Astrocyte (in vitro differentiated cells and primary cell): ENCODE measurements at regions not wholly inside any gene's neighbourhood (a gene's known extent, or its start where the extent isn't known, plus 50 kb on each side); places are given as distances from the start of the nearest gene placed in this dataset.

Experiments used
- DNase-seq: peaks from one replicate; pipeline ENCODE4 v3.0.0-alpha.2; 2010; ENCODE audit warnings: low read depth
- FAIRE-seq: peaks from 2 replicates; lab custom pipeline; 2011; peaks lifted over from hg19 to GRCh38; lab: Jason Lieb, UNC
- H2AFZ ChIP-seq: 2 replicates; pipeline ENCODE4 v1.6.0; 2012; ENCODE audit warnings: low read depth, low read length, inconsistent platforms
- H3K27ac ChIP-seq: 2 replicates; pipeline ENCODE4 v1.5.1; 2011; ENCODE audit warnings: low read depth, low read length, inconsistent platforms
- H3K27me3 ChIP-seq: 2 replicates; pipeline ENCODE4 v1.6.0; 2011; ENCODE audit warnings: low read length, inconsistent platforms; ENCODE audit not compliant: insufficient read depth
- H3K36me3 ChIP-seq: 2 replicates; pipeline ENCODE4 v1.5.1; 2011; ENCODE audit warnings: low read length, inconsistent platforms; ENCODE audit not compliant: insufficient read depth
- H3K4me1 ChIP-seq: 2 replicates; pipeline ENCODE4 v1.5.1; 2011; ENCODE audit warnings: low read length, inconsistent platforms; ENCODE audit not compliant: insufficient read depth
- H3K4me2 ChIP-seq: 2 replicates; pipeline ENCODE4 v1.6.0; 2012; ENCODE audit warnings: low read length, inconsistent platforms
- H3K4me3 ChIP-seq: 2 replicates; pipeline ENCODE4 v1.5.1; 2011; ENCODE audit warnings: low read depth, mild to moderate bottlenecking, low read length, inconsistent platforms; ENCODE audit not compliant: insufficient read depth
- H3K79me2 ChIP-seq: 2 replicates; pipeline ENCODE4 v1.6.0; 2012; ENCODE audit warnings: mild to moderate bottlenecking, low read length, inconsistent platforms; ENCODE audit not compliant: insufficient read depth
- H3K9ac ChIP-seq: 2 replicates; pipeline ENCODE4 v1.6.0; 2012; ENCODE audit warnings: mild to moderate bottlenecking, low read length, inconsistent platforms
- H3K9me3 ChIP-seq: 2 replicates; pipeline ENCODE4 v1.5.1; 2012; ENCODE audit warnings: low read depth, mild to moderate bottlenecking, low read length, inconsistent platforms; ENCODE audit not compliant: insufficient read depth
- H4K20me1 ChIP-seq: 2 replicates; pipeline ENCODE4 v1.6.0; 2012; ENCODE audit warnings: low read length, inconsistent platforms; ENCODE audit not compliant: insufficient read depth
- H3K27ac Mint-ChIP-seq: one replicate; pipeline ENCODE4 v1.8.0; 2021; ENCODE audit warnings: mild to moderate bottlenecking, mixed read lengths; ENCODE audit not compliant: unreplicated experiment
- H3K27me3 Mint-ChIP-seq: one replicate; pipeline ENCODE4 v1.8.0; 2021; ENCODE audit warnings: low read depth, mixed read lengths; ENCODE audit not compliant: unreplicated experiment
- H3K36me3 Mint-ChIP-seq: one replicate; pipeline ENCODE4 v1.8.0; 2021; ENCODE audit warnings: low read depth, mixed read lengths; ENCODE audit not compliant: unreplicated experiment
- H3K4me1 Mint-ChIP-seq: one replicate; pipeline ENCODE4 v1.8.0; 2021; ENCODE audit warnings: low read depth, mixed read lengths; ENCODE audit not compliant: unreplicated experiment
- H3K4me3 Mint-ChIP-seq: one replicate; pipeline ENCODE4 v1.8.0; 2021; ENCODE audit warnings: mild to moderate bottlenecking, moderate library complexity, mixed read lengths; ENCODE audit not compliant: unreplicated experiment
- H3K9me3 Mint-ChIP-seq: one replicate; pipeline ENCODE4 v1.8.0; 2021; ENCODE audit warnings: mild to moderate bottlenecking, mixed read lengths; ENCODE audit not compliant: unreplicated experiment
- CTCF ChIP-seq: IDR thresholded peaks from 2 replicates; pipeline ENCODE4 v1.5.1; 2011; ENCODE audit warnings: low read depth, mild to moderate bottlenecking, inconsistent platforms, low read length, moderate library complexity; ENCODE audit not compliant: insufficient read depth
- EZH2 ChIP-seq: IDR thresholded peaks from 2 replicates; pipeline ENCODE4 v1.6.1; 2012; ENCODE audit warnings: mild to moderate bottlenecking, low read length, inconsistent platforms; ENCODE audit not compliant: insufficient read depth

- no peaks in the 10 kb centered on the region for H3K4me1 ChIP-seq
- H3K4me3 ChIP-seq, result no peak overlapping the region
- no peaks in the 10 kb centered on the region for H3K79me2 ChIP-seq
- H3K4me3 Mint-ChIP-seq, result no peak overlapping the region
- FAIRE-seq (no peak), DNase-seq (no peak)
- H3K9me3 Mint-ChIP-seq, result peaks cover 13% of the 10 kb centered on the region
- H3K36me3 ChIP-seq, result no peaks in the 10 kb centered on the region
- H3K27me3 Mint-ChIP-seq, result no peaks in the 10 kb centered on the region
- H2AFZ ChIP-seq, result no peak overlapping the region
- H3K9me3 ChIP-seq, result peaks cover 10% of the 10 kb centered on the region
- TF ChIP-seq CTCF (no peak), EZH2 (no peak)
- peaks cover 2% of the 10 kb centered on the region for H3K36me3 Mint-ChIP-seq
- no peaks in the 10 kb centered on the region for H3K4me1 Mint-ChIP-seq
- no peak overlapping the region for H3K9ac ChIP-seq
- no peak overlapping the region for H3K27ac Mint-ChIP-seq
- no peaks in the 10 kb centered on the region for H3K27me3 ChIP-seq
- H3K27ac ChIP-seq, result no peak overlapping the region
- no peaks in the 10 kb centered on the region for H4K20me1 ChIP-seq
- H3K4me2 ChIP-seq, result no peak overlapping the region
These were observed 373.9 kb downstream of the GLRX3 start for GRCh38 chr10:130509881-130510689.

GRCh38 chr10:130510755-130511154 is 374.6 kb downstream of the GLRX3 start:
- no peak overlapping the region for H3K27ac ChIP-seq
- H3K4me3 ChIP-seq, result no peak overlapping the region
- no peak overlapping the region for H3K27ac Mint-ChIP-seq
- H3K9ac ChIP-seq, result no peak overlapping the region
- H3K27me3 Mint-ChIP-seq, result no peaks in the 10 kb centered on the region
- H2AFZ ChIP-seq, result no peak overlapping the region
- H3K36me3 ChIP-seq, result no peaks in the 10 kb centered on the region
- H3K79me2 ChIP-seq, result no peaks in the 10 kb centered on the region
- peaks cover 13% of the 10 kb centered on the region for H3K9me3 Mint-ChIP-seq
- H3K36me3 Mint-ChIP-seq, result peaks cover 2% of the 10 kb centered on the region
- DNase-seq, result no peak
- H3K4me1 ChIP-seq, result no peaks in the 10 kb centered on the region
- TF ChIP-seq CTCF, result no peak
- TF ChIP-seq EZH2, result no peak
- no peak overlapping the region for H3K4me3 Mint-ChIP-seq
- H3K4me1 Mint-ChIP-seq, result no peaks in the 10 kb centered on the region
- H4K20me1 ChIP-seq, result no peaks in the 10 kb centered on the region
- peaks cover 10% of the 10 kb centered on the region for H3K9me3 ChIP-seq
- no peak overlapping the region for H3K4me2 ChIP-seq
- no peaks in the 10 kb centered on the region for H3K27me3 ChIP-seq
- no peak for FAIRE-seq

- no peak overlapping the region for H3K4me2 ChIP-seq
- H2AFZ ChIP-seq, result no peak overlapping the region
- H3K36me3 Mint-ChIP-seq, result peaks cover 2% of the 10 kb centered on the region
- H3K27me3 ChIP-seq, result no peaks in the 10 kb centered on the region
- H3K9me3 ChIP-seq, result peaks cover 14% of the 10 kb centered on the region
- H3K9me3 Mint-ChIP-seq, result peaks cover 13% of the 10 kb centered on the region
- no peak overlapping the region for H3K9ac ChIP-seq
- H4K20me1 ChIP-seq, result no peaks in the 10 kb centered on the region
- no peak overlapping the region for H3K27ac ChIP-seq
- H3K4me1 Mint-ChIP-seq, result no peaks in the 10 kb centered on the region
- no peak overlapping the region for H3K4me3 ChIP-seq
- no peak overlapping the region for H3K4me3 Mint-ChIP-seq
- H3K36me3 ChIP-seq, result no peaks in the 10 kb centered on the region
- TF ChIP-seq CTCF, result no peak
- no peak for TF ChIP-seq EZH2
- H3K27me3 Mint-ChIP-seq, result no peaks in the 10 kb centered on the region
- DNase-seq (no peak), FAIRE-seq (no peak)
- H3K4me1 ChIP-seq, result no peaks in the 10 kb centered on the region
- H3K27ac Mint-ChIP-seq, result no peak overlapping the region
- H3K79me2 ChIP-seq, result no peaks in the 10 kb centered on the region
These were observed 375.6 kb downstream of the GLRX3 start for GRCh38 chr10:130511766-130512165.
